ENCODE measurements at regions not wholly inside any gene's neighbourhood (a gene's known extent, or its start where the extent isn't known, plus 50 kb on each side); places are given as distances from the start of the nearest gene placed in this dataset.

GRCh38 chr11:28442131-28442530, 333.9 kb downstream of the METTL15 start:
- DNase-seq (ENCODE audit: insufficient read length, low spot score) (no peak), FAIRE-seq (no peak)
- TF ChIP-seq, protein P1, sequence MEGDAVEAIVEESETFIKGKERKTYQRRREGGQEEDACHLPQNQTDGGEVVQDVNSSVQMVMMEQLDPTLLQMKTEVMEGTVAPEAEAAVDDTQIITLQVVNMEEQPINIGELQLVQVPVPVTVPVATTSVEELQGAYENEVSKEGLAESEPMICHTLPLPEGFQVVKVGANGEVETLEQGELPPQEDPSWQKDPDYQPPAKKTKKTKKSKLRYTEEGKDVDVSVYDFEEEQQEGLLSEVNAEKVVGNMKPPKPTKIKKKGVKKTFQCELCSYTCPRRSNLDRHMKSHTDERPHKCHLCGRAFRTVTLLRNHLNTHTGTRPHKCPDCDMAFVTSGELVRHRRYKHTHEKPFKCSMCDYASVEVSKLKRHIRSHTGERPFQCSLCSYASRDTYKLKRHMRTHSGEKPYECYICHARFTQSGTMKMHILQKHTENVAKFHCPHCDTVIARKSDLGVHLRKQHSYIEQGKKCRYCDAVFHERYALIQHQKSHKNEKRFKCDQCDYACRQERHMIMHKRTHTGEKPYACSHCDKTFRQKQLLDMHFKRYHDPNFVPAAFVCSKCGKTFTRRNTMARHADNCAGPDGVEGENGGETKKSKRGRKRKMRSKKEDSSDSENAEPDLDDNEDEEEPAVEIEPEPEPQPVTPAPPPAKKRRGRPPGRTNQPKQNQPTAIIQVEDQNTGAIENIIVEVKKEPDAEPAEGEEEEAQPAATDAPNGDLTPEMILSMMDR (IDR thresholded peaks at IDR 0.05; ENCODE audit: insufficient read depth, missing control alignments): no peak

DNA sequence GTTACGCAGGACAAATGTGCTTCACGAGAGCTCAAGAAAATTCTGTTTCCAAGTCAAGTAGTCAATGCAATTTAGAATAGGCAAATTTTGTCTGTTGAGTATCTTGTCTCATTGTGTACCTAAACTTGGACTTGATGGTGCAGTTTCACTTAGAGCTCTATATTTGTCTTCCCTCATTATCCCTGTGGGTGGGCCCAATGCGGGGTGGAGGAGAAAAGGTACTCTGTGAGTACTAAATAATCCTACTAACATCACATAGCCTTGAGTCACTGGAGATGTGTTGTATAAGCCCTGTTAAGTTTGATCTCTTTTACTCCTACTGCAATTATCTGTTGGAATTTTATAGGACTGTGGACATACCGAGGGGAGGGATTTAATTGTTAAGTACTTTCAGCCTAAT, 331.2 kb downstream of the METTL15 start:
- DNase-seq (ENCODE audit: insufficient read length, low spot score) (no peak), FAIRE-seq (no peak)
- TF ChIP-seq, protein P1 (IDR thresholded peaks at IDR 0.05; ENCODE audit: insufficient read depth, missing control alignments): no peak

DNA sequence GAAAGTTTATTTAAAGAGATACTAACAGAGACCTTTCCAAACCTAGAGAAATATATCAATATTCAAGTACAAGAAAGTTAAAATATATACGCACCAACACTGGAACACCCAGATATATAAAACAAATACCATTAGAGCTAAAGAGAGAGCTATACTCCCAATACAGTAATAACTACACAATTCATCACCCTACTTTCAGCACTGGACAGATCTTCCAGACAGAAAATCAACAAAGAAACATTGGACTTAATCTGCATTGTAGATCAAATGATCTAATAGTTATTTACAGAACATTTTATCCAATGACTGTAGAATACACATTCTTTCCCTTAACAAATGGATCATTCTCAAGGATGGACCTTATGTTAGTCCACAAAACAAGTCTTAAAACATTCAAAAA, 311.9 kb downstream of the METTL15 start:
- TF ChIP-seq, protein P1 (IDR thresholded peaks at IDR 0.05; ENCODE audit: insufficient read depth, missing control alignments): no peak
- FAIRE-seq (no peak), DNase-seq (ENCODE audit: insufficient read length, low spot score) (no peak)

- DNase-seq (ENCODE audit: insufficient read length, low spot score): no peak
- no peak for FAIRE-seq
- TF ChIP-seq, protein P1 (IDR thresholded peaks at IDR 0.05; ENCODE audit: insufficient read depth, missing control alignments): no peak
These were observed 309.6 kb downstream of the METTL15 start for GRCh38 chr11:28417601-28418323.

GRCh38 chr11:28412029-28412428, 303.8 kb downstream of the METTL15 start:
- FAIRE-seq (no peak), DNase-seq (ENCODE audit: insufficient read length, low spot score) (no peak)
- TF ChIP-seq, protein P1 (IDR thresholded peaks at IDR 0.05; ENCODE audit: insufficient read depth, missing control alignments): no peak

GRCh38 chr11:28401446-28401845, 293.3 kb downstream of the METTL15 start:
- DNase-seq (ENCODE audit: insufficient read length, low spot score): no peak
- TF ChIP-seq, protein P1 (IDR thresholded peaks at IDR 0.05; ENCODE audit: insufficient read depth, missing control alignments): no peak
- FAIRE-seq: no peak

- DNase-seq (ENCODE audit: insufficient read length, low spot score) (no peak), FAIRE-seq (no peak)
- TF ChIP-seq, protein P1 (IDR thresholded peaks at IDR 0.05; ENCODE audit: insufficient read depth, missing control alignments): no peak
These were observed 292.3 kb downstream of the METTL15 start for GRCh38 chr11:28400331-28401100.

Data from D721Med (cell line).